Effector memory CD8-positive, alpha-beta T cell (primary cell): ENCODE measurements at regions not wholly inside any gene's neighbourhood (a gene's known extent, or its start where the extent isn't known, plus 50 kb on each side); places are given as distances from the start of the nearest gene placed in this dataset.

Source experiments
- ATAC-seq: fragments of 150-1000 bp; cut with Tn5 transposase; replicated peaks from 2 replicates; pipeline ENCODE4 v1.10.0; 2021; ENCODE audit warnings: mild to moderate bottlenecking, moderate library complexity
- DNase-seq, 3 experiments: peaks; one replicate each; pipeline ENCODE4 v3.0.0; 2021
- H3K27ac Mint-ChIP-seq, 2 donors: one replicate each; pipeline ENCODE4 v1.8.0; 2022; ENCODE audit warnings: mild to moderate bottlenecking in 2 of 2, mixed read lengths in 2 of 2, moderate library complexity in 2 of 2
- H3K27me3 Mint-ChIP-seq, 2 donors: one replicate each; pipeline ENCODE4 v1.8.0; 2022; ENCODE audit warnings: mixed read lengths in 2 of 2
- H3K36me3 Mint-ChIP-seq: one replicate; pipeline ENCODE4 v1.8.0; 2022; ENCODE audit warnings: mild to moderate bottlenecking, moderate library complexity, mixed read lengths; ENCODE audit not compliant: insufficient read depth
- H3K4me1 Mint-ChIP-seq, 2 donors: one replicate each; pipeline ENCODE4 v1.8.0; 2022; ENCODE audit warnings: low read depth in 2 of 2, mixed read lengths in 2 of 2
- H3K4me3 Mint-ChIP-seq, 2 donors: one replicate each; pipeline ENCODE4 v1.8.0; 2022; ENCODE audit warnings: mild to moderate bottlenecking in 2 of 2, mixed read lengths in 2 of 2, moderate library complexity in 2 of 2
- H3K9me3 Mint-ChIP-seq, 2 donors: one replicate each; pipeline ENCODE4 v1.8.0; 2022; ENCODE audit warnings: mixed read lengths in 2 of 2

DNA sequence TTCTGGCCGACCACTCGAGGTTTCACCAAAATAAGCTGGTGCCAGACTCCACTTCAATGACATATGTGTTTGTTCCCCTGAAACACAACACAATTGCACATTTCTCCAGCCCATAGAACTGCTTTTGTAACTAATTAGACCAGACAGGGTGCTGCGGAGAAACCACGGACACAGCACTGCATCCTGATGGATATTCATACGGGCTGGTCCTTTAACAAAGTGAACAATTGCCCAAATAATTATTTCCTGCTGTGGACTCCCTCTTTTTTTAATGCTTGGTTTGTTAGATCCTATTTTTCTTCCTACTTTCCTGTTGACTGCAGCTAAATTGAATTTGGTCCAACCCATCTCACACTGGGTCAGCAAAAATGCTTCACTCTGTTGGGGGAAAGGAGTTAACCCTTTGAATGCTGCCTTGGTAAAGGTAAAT lies 198.6 kb upstream of the BMPER start:
- H3K4me1 Mint-ChIP-seq = peaks cover 20 to 45% of the 10 kb centered on the region in 2 donors
- no peak for ATAC-seq
- peak overlapping the region in 1 of 2 donors; percentile 18 for H3K27ac Mint-ChIP-seq
- no peaks in the 10 kb centered on the region for H3K27me3 Mint-ChIP-seq
- H3K36me3 Mint-ChIP-seq = no peaks in the 10 kb centered on the region
- H3K4me3 Mint-ChIP-seq = peak overlapping the region; percentile 3 to 20
- no peak for DNase-seq
- H3K9me3 Mint-ChIP-seq = peaks cover 0 to 1% of the 10 kb centered on the region in 2 donors

DNA sequence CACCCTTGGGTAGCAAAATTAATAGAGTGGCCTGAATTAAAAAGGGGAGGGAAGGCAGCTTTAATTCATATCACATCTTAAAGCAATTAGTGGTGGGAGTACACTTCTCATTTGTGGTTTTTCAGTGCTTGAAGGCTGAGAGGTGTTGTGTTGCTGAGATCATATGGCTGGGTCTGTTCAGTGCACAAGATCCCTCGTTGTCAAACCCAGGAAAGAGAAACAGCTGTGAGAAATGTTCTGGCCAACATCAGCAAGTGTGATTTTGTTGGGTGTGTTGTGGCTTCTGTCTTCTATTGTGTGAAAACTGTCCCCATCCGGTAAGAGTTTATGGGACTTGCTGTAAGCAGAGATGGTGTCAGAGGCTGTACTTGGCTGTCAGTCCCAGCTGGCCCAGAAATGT lies 197.9 kb upstream of the BMPER start:
- Mint-ChIP-seq H3K4me1 (peaks cover 18 to 45% of the 10 kb centered on the region in 2 donors), H3K9me3 (peaks cover 0 to 1% of the 10 kb centered on the region in 2 donors), H3K27ac (peak overlapping the region in 1 of 2 donors; percentile 18), H3K27me3 (no peaks in the 10 kb centered on the region), H3K36me3 (no peaks in the 10 kb centered on the region), H3K4me3 (peak overlapping the region; percentile 3 to 20)
- ATAC-seq = peak; percentile 89
- peak; percentile 6 to 33 (median 20) for DNase-seq

DNA sequence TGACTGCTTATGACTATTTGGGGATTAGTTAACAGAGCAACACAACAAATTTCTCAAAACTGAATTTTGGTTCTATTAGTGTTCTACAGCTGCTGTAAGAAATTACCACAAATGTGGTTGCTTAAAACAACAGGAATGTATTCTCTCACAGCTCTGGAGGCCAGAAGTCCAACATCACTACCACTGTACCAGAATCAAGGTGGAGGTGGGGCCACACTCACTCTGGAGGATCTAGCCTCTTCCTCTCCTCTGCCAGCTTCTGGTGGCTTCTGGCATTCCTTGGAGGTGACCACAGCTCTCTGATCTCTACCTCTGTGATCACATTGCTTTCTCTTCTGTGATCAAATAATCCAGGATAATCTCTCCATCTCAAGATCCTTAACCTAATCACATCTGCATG lies 194.7 kb upstream of the BMPER start:
- Mint-ChIP-seq H3K9me3 (peaks cover 0 to 1% of the 10 kb centered on the region in 2 donors), H3K27ac (peak overlapping the region in 1 of 2 donors; percentile 29), H3K4me1 (peaks cover 13 to 34% of the 10 kb centered on the region in 2 donors), H3K4me3 (no peak overlapping the region), H3K36me3 (no peaks in the 10 kb centered on the region), H3K27me3 (no peaks in the 10 kb centered on the region)
- ATAC-seq (no peak), DNase-seq (no peak)

DNA sequence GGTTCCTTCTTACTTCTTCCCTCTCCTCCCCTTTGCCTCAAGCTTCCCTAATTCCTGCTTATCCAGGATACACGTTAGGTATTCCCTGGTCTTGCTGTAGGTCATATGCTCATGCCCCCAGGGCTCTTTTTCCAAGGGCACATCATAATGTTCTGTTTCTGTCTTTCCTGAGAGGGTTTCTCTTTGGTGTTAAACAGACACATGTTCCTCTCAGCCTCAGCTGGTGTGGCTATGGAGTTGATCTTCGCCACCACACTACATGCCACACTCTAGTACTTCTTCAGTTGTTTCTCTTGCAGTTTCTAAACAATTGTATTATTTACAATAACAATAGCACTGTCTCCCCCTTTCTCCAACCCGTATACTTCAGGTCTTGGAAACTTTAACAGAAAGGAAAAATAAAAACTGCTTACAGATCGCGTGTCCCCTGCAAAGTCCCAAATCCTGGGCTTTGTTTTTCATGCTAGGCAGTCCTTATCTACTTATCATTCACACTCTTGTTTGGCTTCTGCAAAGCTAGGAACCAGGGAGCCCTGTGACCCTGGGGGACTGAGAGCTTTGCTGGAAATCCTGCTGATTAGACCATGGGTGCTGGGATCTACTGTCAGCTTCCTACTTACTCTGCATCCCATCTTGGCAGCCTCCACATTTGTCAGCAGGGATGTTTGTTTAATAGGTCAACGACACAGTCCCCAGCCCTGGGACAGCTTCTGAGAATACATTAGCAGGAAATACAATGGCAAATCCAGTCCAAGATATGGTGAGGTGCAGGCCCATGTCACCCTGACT lies 193.9 kb upstream of the BMPER start:
- DNase-seq = no peak
- peaks cover 11 to 30% of the 10 kb centered on the region in 2 donors for H3K4me1 Mint-ChIP-seq
- no peaks in the 10 kb centered on the region for H3K27me3 Mint-ChIP-seq
- no peaks in the 10 kb centered on the region for H3K36me3 Mint-ChIP-seq
- H3K27ac Mint-ChIP-seq = peak overlapping the region in 1 of 2 donors; percentile 29
- H3K9me3 Mint-ChIP-seq = peaks cover 0 to 1% of the 10 kb centered on the region in 2 donors
- no peak for ATAC-seq
- peak overlapping the region in 1 of 2 donors; percentile 21 for H3K4me3 Mint-ChIP-seq

DNA sequence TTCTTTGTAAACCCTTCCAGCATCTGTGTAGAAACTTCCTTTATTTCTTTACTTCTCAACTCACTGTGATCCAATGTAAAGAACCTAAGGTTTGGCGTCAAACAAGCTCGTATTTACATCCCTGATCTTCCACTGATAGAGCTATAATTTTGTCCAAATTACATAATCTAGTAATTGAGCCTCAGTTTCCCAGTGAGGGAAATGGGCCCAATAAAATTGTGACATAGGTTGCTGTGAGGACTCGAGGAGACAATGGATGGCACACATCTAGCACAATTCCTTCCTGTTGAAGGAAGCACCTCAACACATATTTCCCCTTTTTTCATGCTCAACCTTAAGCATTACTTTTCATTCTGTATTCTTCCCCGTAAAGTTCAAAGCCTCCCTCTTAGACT lies 193.3 kb upstream of the BMPER start:
- Mint-ChIP-seq H3K27me3 (no peaks in the 10 kb centered on the region), H3K4me1 (peaks cover 13 to 30% of the 10 kb centered on the region in 2 donors), H3K4me3 (no peak overlapping the region), H3K27ac (no peak overlapping the region), H3K9me3 (peaks cover 0 to 1% of the 10 kb centered on the region in 2 donors), H3K36me3 (no peaks in the 10 kb centered on the region)
- ATAC-seq = no peak
- no peak for DNase-seq

DNA sequence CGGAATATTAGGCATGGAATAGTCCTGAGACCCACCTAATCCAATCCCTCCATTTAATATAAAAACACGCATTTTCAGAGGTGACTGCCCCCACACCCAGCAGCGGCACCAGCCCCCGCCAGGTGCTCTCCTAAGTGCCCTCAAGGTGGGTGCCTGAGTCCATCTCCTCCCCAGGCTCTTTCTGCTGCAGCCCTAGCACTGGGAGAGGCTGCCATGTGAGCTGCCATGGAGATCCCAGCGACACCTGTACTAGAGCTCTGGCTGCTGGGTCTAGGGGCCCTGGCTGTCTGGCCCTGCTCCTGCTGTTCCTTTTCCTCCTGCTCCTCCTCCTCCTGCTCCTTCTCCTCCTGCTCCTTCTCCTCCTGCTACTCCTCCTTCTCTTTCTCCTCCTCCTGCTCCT lies 191.1 kb upstream of the BMPER start:
- Mint-ChIP-seq H3K4me3 (no peak overlapping the region), H3K36me3 (no peaks in the 10 kb centered on the region), H3K4me1 (peaks cover 11 to 33% of the 10 kb centered on the region in 2 donors), H3K27ac (no peak overlapping the region), H3K27me3 (no peaks in the 10 kb centered on the region), H3K9me3 (peaks cover 0 to 1% of the 10 kb centered on the region in 2 donors)
- ATAC-seq (no peak), DNase-seq (no peak)

DNA sequence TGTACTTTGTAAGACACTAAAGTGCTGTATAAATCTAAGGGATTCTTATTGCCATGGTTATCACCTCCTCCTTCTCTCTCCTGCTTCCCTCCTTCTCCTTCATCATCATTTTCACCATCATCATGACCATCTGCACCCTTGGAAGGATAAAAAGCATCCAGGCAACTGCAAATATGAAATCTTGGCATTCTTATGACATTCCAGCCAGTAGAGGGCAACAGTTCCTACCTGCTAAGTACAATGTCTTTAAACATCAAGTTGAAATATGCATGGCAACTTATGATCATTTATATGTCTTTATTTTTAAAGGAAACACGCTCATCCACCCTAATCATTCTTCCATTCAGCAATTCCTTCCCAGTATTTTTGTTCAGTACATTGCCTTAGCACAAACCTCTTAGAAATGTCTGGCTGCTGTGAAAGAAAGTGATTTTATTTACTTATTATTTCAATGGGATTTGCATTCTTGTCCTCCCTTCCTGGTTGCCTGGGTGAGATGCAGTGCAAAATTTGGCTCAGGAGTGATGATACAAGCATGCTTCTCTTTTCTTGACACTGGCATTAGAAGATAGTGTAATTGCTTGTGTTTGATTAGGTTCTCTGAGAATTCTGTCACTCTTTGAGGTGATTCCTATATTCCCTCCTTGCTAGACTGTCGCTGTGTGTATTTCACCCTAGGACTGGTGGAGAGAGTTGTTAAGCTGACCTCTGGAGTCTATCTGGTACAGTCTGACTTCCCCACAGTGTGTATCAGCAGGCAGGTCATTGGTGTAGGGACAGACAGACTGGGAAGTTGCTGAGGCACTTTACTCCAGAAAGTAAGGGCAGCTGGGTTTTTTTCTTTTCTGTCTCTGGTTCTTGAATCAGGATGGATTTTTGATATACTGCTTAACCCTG lies 188.5 kb upstream of the BMPER start:
- DNase-seq (no peak), ATAC-seq (no peak)
- Mint-ChIP-seq H3K27ac (peak overlapping the region in 1 of 2 donors; percentile 9), H3K36me3 (no peaks in the 10 kb centered on the region), H3K9me3 (peaks cover 0 to 1% of the 10 kb centered on the region in 2 donors), H3K4me3 (no peak overlapping the region), H3K27me3 (no peaks in the 10 kb centered on the region), H3K4me1 (peaks cover 4 to 22% of the 10 kb centered on the region in 2 donors)

DNA sequence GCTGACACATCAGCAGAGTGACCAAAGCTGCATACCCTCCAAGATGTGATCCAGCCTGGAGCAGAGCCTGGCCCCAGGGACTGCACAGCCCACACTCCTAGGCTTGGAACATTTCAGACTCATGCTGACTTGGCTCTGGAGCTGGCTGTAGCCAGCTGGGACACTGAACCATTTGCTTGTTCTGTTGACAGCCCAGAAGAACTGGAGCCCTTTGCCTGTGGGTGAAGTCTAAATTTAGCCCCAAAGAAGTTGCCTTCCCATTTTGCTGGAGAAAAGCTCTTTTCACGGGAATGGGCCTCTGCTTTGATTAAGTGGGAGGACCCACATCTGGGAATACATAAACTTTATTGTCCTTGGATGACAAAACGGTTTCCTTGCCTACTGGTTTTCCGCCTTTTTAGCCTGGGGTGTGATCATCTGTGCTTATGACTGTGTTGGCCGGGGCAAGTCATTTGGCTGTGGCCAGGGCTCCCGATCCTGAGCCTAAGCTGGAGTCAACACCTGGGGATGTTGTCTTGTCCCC lies 186.2 kb upstream of the BMPER start:
- DNase-seq = no peak
- peaks cover 0 to 1% of the 10 kb centered on the region in 2 donors for H3K9me3 Mint-ChIP-seq
- H3K27me3 Mint-ChIP-seq = no peaks in the 10 kb centered on the region
- no peaks in the 10 kb centered on the region for H3K36me3 Mint-ChIP-seq
- no peak for ATAC-seq
- H3K4me3 Mint-ChIP-seq = no peak overlapping the region
- peaks cover 4 to 22% of the 10 kb centered on the region in 2 donors for H3K4me1 Mint-ChIP-seq
- H3K27ac Mint-ChIP-seq = no peak overlapping the region

DNA sequence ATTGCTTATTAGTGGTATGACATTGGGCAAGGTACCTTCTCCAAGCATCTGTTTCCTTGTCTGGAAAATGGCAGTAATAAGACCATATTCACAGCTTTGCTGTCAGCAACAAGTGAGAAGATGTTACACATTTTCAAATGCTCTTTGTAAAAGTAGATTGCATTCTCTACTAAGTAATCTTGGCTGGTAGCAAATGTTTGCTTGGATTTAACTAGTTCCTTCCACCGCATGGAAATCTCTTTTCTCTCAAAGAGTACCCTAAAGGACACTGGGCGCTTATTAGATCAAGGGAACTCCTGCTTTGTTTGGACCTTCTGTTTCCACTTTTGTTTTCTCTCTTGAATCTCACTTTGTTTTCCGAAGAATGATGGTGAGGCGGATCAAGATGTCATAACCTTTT lies 185.2 kb upstream of the BMPER start:
- ATAC-seq = no peak
- no peaks in the 10 kb centered on the region for H3K27me3 Mint-ChIP-seq
- no peak overlapping the region for H3K27ac Mint-ChIP-seq
- no peak overlapping the region for H3K4me3 Mint-ChIP-seq
- H3K9me3 Mint-ChIP-seq = no peaks in the 10 kb centered on the region
- H3K4me1 Mint-ChIP-seq = peaks cover 4 to 13% of the 10 kb centered on the region in 2 donors
- no peaks in the 10 kb centered on the region for H3K36me3 Mint-ChIP-seq
- no peak for DNase-seq

DNA sequence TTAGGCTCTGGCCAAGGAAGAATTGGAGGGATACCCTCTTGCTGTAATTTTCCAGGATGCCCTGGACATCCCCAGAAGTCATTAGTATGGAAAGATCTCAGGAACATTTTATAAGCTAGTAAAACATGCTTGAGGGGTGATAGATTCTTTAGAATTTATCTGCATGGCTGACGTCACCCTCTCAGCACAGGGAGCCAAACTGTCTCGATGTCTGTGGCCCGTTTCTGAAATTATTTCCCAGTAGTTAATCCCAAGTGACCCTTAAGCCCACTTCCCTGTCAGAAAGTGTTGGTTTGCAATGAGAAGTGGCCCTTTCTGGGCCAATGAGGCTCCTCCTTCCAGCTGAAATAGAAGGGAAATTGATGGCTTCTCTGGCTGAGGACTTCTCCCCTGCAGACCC lies 184.5 kb upstream of the BMPER start:
- no peaks in the 10 kb centered on the region for H3K9me3 Mint-ChIP-seq
- H3K4me3 Mint-ChIP-seq = no peak overlapping the region
- no peak for ATAC-seq
- H3K27ac Mint-ChIP-seq = no peak overlapping the region
- H3K4me1 Mint-ChIP-seq = peaks cover 4 to 11% of the 10 kb centered on the region in 2 donors
- H3K27me3 Mint-ChIP-seq = no peaks in the 10 kb centered on the region
- no peaks in the 10 kb centered on the region for H3K36me3 Mint-ChIP-seq
- DNase-seq = no peak

DNA sequence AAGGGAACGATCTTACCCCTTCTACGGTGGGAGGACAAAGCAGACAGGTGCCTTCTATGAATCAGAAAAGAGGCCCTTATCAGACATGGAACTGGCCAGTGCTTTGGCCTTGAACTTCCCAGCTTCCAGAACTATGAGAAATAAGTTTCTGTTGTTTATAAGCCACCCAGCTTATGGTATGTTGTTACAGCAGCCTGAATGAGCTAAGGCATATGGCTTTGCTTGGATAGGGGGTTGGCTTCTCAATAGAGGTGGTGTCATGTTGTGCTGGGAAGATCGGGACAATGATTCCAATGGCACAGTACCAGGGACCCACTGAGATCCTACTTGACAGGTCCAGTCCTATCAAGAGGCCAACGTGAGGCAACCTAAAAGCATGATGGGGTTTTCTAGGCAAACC lies 183.4 kb upstream of the BMPER start:
- H3K4me1 Mint-ChIP-seq = peaks cover 0 to 6% of the 10 kb centered on the region in 2 donors
- no peaks in the 10 kb centered on the region for H3K36me3 Mint-ChIP-seq
- H3K27me3 Mint-ChIP-seq = no peaks in the 10 kb centered on the region
- no peak overlapping the region for H3K4me3 Mint-ChIP-seq
- no peaks in the 10 kb centered on the region for H3K9me3 Mint-ChIP-seq
- H3K27ac Mint-ChIP-seq = no peak overlapping the region
- no peak for DNase-seq
- no peak for ATAC-seq

DNA sequence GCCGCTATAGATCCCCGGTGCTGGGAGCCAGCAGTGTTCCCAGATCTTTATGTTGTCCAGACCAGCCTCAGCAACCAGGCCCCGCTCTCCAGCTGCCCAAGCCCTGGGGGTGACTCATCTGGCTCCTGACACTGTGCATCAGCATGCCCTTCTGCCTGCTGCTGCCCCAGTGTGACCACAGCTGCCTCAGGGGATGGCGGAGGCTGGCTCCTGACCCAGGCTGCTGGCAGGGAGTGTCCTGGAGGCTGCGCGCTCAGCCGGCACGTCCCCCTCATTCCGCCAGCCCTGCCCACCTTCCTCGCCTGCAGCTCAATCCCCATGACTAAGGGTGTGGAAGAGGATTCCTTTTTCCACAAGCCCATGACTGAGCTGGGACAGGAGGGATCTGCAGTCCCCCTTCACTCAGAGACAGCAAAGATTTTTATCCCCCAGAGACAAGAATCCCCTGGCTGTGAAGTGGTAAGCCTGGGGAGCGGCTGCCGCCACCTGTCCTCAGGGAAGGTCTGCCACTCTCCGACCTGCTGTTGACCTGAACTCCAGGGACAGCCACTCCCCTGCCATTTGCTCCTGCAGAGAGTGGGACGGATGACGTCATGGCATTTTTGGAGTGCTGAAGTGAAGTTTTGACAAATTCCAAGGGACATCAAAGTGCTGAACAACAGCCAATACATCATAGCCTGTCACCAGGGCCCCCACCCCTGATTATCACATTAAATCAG lies 182.8 kb upstream of the BMPER start:
- no peaks in the 10 kb centered on the region for H3K9me3 Mint-ChIP-seq
- H3K4me1 Mint-ChIP-seq = no peaks in the 10 kb centered on the region
- DNase-seq (no peak), ATAC-seq (no peak)
- H3K27ac Mint-ChIP-seq = no peak overlapping the region
- no peak overlapping the region for H3K4me3 Mint-ChIP-seq
- H3K36me3 Mint-ChIP-seq = no peaks in the 10 kb centered on the region
- H3K27me3 Mint-ChIP-seq = no peaks in the 10 kb centered on the region

DNA sequence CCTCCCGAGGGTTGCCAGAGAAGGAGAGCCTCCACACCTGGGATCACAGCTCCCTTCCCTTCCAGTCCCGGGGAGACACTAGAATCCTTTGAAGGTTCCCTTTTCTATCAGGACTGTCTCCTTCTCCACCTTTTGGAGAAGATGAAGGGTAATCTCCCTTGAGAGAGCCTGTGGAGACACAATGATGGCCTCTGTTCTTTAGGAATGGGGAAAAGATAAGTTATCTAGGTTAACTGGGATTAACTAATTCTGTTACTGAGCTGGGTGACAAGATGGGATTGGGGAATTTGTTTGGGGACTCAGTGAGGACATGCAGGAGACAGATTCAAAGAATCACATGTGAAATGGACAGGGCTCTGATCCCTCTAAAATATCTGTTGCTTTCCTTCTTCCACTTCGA lies 181.1 kb upstream of the BMPER start:
- no peaks in the 10 kb centered on the region for H3K9me3 Mint-ChIP-seq
- DNase-seq = no peak
- H3K27me3 Mint-ChIP-seq = no peaks in the 10 kb centered on the region
- ATAC-seq = no peak
- no peak overlapping the region for H3K27ac Mint-ChIP-seq
- H3K4me1 Mint-ChIP-seq = no peaks in the 10 kb centered on the region
- no peaks in the 10 kb centered on the region for H3K36me3 Mint-ChIP-seq
- no peak overlapping the region for H3K4me3 Mint-ChIP-seq
